Endometrial microvascular endothelial cells (primary cell): ENCODE measurements at regions not wholly inside any gene's neighbourhood (a gene's known extent, or its start where the extent isn't known, plus 50 kb on each side); places are given as distances from the start of the nearest gene placed in this dataset.
"Not testable (repeated sequence)": the region's sequence is repeated elsewhere in the genome, so short reads cannot be mapped to it uniquely, and the experiment has no call there.

Source experiments
- in situ Hi-C: cut with HindIII; loops from 2 replicates; pipeline ENCODE4 v1.10.0; 2017; ENCODE audit warnings: low sequenced_read_pairs, low pct_unique_long_range_greater_than_20kb; ENCODE audit errors: inconsistent ontology term

- in situ Hi-C loops: no loop called here
Observed at GRCh38 chr17:52892334-52892733, 733.8 kb upstream of the CA10 start.

DNA sequence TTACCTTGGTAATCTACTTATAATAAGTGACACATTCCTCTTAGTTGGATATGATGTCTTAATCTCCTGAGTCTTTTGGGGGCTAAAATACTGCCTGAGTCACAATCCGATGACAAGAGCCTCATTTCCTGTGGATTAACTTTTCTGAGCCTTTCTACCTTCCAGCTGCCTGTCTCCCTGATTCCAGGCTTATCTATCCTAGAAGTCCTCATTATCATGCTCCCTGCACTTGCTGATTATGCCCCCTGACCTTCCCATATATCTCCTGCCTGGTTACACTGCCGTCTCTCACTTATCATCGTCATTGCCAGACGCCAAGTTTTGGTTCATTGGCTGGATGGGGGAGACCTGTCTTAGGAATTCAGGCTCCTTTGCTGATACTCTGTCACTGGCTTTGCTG lies 727.4 kb upstream of the CA10 start:
- in situ Hi-C loops: no loop called here

DNA sequence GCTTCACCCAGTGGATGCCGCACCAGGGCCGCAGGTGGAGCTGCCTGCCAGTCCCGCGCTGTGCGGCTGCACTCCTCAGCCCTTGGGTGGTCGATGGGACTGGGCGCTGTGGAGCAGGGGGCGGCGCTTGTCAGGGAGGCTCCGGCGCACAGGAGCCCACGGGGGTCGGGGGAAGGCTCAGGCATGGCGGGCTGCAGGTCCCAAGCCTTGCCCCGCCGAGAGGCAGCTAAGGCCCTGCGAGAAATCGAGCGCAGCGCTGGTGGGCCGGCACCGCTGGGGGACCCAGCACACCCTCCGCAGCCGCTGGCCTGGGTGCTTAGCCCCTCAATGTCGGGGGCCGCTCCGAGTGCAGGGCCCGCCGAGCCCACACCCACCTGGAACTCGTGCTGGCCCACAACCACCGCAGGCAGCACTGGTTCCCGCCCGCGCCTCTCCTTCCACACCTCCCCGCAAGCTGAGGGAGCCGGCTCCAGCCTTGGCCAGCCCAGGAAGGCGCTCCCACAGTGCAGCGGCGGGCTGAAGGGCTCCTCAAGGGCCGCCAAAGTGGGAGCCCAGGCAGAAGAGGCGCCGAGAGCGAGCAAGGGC lies 725.5 kb upstream of the CA10 start:
- in situ Hi-C loops: not testable (repeated sequence)

GRCh38 chr17:52846767-52847166 lies 688.3 kb upstream of the CA10 start:
- in situ Hi-C loops: not testable (repeated sequence)

- in situ Hi-C loops: no loop called here
Observed at GRCh38 chr17:52841971-52842370, 683.5 kb upstream of the CA10 start.

- in situ Hi-C loops: no loop called here
Observed at GRCh38 chr17:52837492-52837891, 679.0 kb upstream of the CA10 start.

- in situ Hi-C loops: no loop called here
Observed at GRCh38 chr17:52831536-52831935, 673.0 kb upstream of the CA10 start.

DNA sequence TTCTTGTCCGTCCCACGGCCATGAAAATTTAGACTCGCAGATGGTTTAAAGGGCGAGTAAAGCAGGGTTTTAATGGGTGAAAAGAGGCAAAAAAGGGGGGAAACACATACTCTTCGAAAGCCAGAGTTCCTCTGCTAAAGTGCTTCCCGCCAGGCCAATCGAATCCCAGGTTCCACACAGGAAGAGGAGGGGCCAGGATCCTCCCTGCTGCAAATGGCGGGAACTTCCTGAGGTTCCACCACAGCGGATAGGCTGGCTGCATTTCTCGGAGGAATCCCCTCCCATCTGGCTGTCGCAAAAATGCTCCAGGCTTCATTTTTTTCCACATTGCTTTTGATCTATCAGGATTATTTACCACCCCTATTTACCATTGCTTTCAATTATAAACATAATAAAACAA lies 670.1 kb upstream of the CA10 start:
- in situ Hi-C loops: no loop called here

- in situ Hi-C loops: no loop called here
Observed at GRCh38 chr17:52827526-52827925, 669.0 kb upstream of the CA10 start.

GRCh38 chr17:52824542-52824941 lies 666.0 kb upstream of the CA10 start:
- in situ Hi-C loops: no loop called here

- in situ Hi-C loops: no loop called here
Observed at GRCh38 chr17:52823155-52823554, 664.6 kb upstream of the CA10 start.

DNA sequence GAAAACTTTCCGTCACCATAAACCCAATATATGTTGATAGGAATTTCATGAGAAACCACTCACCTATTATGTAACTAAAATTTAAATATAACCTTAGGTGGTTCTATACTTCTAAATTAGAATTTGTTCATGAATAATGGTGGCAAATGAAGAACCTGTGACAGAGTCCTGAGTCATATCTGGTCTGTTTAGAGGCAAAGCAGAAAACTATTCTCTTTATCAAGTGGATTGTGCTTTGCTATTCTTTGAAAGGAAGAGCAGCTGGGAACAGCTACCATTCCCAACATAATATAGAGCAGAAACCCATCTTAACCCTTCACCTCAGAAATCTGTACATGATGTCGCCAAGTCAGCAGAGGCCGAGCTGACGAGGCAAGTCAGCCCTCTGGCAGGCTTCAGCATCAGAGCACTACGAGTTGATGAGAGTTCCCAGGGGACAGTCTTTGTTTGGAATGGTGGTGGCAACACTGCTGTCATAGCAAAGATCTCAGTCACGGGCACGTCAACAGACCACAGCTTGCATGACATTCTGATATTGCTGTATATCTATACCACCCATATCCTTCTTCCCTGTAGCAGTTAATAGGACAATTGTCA lies 631.9 kb upstream of the CA10 start:
- in situ Hi-C loops: no loop called here

DNA sequence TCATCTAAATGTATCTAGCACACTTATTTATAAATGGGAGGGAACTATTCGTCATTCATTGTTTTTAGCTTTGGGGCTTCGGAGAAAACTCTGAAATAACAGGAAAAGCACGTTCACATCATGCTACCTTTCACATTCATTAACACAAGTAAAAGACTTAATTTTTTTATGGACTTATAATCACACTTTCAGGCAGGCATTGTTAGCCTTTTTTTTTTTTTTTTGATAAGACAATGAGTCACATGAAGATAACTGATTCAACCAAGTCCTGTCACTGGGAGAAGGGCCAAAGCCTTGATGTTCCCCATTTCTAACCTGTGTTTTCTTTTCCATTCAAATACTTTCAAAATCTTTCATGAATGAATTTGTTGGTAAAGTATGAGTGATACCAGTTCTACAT lies 631.3 kb upstream of the CA10 start:
- in situ Hi-C loops: no loop called here

DNA sequence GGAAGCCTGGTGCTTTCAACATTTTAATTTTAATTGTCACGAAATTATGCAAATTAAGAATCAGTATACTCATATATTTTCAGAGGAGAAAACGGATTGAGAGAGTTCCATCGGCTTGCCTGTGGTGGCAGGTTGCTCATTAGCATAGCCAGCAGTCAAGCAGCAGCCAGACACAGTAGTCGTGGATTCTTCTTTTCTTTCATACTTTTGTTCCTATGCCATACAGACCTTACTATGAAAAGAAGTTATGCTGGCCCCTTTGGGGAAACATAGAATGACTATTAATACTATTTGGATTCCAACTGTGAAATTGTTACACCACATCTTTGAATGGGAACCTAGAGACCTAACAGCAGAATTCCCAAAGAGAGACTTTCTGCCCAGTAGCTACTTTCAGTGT lies 617.7 kb upstream of the CA10 start:
- in situ Hi-C loops: no loop called here

DNA sequence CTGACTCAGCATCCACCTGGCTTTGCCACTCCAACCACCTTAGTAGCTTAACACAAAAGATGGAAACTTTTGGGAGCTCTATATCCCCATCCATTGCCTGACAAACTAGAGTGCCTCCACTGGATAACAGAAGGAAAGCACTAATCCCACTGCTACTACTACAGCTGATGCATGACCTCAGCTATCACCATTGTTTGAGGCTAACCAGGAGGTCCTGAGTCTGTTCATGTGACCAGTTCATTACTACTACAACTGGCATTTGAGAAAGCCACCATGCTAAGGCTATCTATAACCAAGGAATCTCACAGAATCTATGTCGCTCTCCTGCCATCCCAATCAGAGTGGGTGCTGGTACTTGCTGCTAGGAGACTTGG lies 604.3 kb upstream of the CA10 start:
- in situ Hi-C loops: no loop called here

DNA sequence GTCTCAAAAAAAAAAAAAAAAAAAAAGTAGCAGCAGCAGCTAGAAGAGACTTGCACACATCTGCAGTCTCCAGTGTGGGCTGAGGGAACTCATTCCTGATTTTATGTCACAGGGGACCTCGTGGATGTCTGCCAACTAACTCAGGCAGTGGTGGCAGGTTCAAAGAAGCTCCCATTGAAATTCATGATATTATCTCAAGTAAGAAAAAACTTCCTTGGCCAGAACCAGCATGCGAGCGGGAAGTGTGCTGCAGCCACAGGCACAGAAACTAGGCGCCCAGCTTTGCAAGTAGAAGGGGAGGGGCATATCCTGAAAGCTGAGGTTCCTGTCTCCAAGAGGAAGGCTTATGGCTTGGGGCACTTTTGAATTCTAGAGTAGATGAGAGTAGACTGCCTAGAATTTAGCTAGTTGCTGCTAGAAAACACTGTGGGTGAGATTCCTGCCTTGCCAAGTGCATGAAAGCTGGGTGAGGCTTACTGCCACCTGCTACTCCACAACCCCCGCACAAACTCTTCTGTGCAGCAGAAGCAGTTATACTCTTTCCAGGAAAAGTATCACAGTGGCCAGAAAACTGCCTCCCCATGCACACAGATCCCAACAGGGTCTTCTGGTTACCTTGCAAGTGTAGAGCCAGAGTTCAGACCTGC lies 603.8 kb upstream of the CA10 start:
- in situ Hi-C loops: no loop called here

- in situ Hi-C loops: no loop called here
Observed at GRCh38 chr17:52759864-52760263, 601.4 kb upstream of the CA10 start.

DNA sequence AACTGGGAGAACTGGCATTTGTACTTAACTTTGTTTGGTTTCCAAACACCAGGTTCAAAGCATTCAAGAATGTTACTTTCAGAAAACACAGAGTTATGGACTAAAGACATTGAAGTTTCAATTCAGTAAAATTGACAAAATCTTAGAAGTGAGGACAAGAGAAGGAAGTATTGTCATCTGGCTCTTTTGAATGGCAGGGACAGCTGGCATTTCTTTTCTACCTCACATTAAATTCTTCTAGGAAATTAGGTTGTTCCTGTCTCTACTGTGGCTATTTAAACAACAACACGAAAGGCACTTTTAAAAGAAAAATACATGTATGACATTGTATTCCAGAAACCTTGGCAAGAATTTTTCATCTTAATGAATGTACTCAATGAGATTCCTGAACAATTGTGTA lies 600.0 kb upstream of the CA10 start:
- in situ Hi-C loops: no loop called here

DNA sequence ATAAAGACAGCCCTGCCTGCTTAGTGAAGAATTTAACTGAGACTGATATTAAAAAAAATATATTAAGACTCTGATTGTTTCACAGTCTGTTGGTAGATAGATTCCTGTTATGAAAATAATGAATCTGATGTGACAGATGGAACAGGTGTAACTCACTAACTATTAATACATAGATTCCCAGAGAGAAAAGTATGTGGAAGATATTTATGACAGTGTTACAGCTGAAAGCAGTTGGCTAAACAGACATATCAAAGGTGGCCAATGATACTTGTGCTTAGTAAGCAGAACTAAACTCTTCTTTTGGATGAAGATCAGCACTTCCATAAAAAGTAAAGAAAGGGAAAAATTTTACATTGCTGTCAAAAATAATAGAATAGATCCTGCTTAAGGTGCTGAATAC lies 598.2 kb upstream of the CA10 start:
- in situ Hi-C loops: no loop called here

DNA sequence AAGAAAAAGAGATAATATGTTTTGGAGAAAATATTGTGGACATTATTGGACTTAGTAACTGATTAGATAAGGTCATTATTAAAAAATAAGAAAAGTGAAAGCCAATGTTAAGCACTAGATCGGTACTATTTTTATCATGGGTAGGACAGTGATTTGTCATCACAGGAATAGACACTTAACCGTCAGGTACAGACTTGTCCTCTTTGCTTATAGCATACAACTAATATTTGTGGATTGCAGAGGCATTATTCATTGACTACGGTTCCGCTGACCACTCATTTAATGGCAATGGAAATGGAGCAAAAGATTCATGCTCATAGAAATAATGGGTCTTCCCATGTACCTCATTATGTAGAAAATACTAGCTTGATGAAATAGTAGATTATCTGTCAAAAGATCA lies 596.3 kb upstream of the CA10 start:
- in situ Hi-C loops: no loop called here

DNA sequence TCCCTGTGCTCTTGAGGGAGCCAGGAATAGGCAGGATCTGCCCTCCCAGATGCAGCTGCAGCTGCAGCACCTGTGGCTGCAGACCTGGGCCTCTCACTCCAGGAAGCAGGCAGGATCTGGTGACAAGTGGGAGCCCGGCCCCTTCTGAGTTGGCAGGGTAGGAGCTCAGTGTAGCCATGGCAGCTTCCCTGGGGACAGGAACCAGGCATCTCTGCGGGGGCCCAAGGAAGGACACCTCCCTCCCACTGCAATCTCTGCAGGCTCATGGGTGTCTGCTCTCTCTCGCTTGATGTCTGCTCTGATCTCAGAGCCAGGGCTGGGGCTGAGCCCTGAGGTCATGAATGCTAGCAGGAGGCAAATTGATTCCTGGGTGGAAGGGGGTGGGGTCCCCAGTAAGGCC lies 592.5 kb upstream of the CA10 start:
- in situ Hi-C loops: no loop called here
